ENCODE measurements at regions not wholly inside any gene's neighbourhood (a gene's known extent, or its start where the extent isn't known, plus 50 kb on each side); places are given as distances from the start of the nearest gene placed in this dataset.

DNA sequence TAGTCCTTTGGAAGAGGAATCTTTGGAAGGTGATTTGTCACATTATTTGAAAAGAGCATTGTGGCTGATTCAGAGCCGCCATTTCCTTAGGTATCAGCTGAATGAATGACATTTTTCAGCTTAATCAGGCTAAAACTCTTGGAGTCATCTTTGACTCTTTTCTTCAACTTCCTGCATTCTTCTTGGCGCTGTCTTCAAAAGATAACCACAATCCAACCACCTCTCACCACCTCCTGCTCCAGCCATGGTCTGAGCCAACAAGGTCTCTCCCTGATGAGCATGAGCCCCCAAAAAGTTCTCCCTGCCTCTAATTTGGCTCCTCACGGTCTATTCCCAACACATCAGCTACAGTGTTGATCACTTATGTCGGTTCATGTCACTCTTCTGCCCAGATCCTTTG, 297.6 kb upstream of the RUNX1 start:
- DNase-seq (ENCODE audit: low read depth, low spot score): no peak
- no peak overlapping the region for H3K27ac ChIP-seq

GRCh38 chr21:35345954-35346353, 296.9 kb upstream of the RUNX1 start:
- H3K27ac ChIP-seq: no peak overlapping the region
- DNase-seq (ENCODE audit: low read depth, low spot score): no peak

- DNase-seq (ENCODE audit: low read depth, low spot score): no peak
- no peak overlapping the region for H3K27ac ChIP-seq
These were observed 295.5 kb upstream of the RUNX1 start for GRCh38 chr21:35344582-35344981.

- H3K27ac ChIP-seq: no peak overlapping the region
- no peak for DNase-seq (ENCODE audit: low read depth, low spot score)
These were observed 294.1 kb upstream of the RUNX1 start for GRCh38 chr21:35343046-35343819.

DNA sequence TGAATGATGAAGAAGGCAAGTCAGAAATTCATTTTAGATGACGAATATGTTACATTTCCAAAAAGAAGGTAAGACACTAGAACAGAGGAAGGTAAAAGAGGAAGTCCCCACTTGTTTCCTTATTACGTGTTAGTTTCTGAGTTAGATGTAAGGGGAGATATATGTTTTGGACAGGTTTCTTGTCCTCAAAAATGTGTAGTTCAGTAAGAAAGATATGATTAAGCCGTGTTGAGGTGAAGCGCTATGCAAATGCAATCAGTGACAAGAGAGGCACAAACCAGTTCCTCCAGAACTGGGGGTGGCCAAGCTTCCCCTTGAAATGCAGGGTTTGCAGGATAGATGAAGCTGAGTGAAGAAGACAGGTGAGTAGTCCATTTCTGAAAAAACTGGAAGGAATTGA, 293.3 kb upstream of the RUNX1 start:
- DNase-seq (ENCODE audit: low read depth, low spot score): no peak
- H3K27ac ChIP-seq: no peak overlapping the region

DNA sequence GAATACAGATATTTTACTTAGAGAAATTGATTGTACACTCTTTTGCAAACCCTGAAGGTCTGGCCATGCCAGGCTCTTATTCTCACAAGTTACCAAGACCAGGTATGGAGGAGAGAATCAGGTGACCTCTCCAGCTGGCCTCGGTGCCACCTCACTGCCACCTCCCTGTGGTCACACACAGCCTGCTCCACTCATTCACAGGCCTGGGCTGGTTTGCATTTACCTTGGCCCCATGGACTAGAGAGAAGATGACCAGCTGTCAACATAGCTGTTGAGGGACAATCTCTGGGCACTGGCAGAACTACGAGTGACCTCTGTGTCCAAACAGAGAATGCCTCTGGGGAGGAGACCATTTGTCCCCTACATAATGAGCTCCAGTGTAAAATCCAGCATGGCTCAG, 291.2 kb upstream of the RUNX1 start:
- H3K27ac ChIP-seq: no peak overlapping the region
- DNase-seq (ENCODE audit: low read depth, low spot score): no peak

- no peak for DNase-seq (ENCODE audit: low read depth, low spot score)
- no peak overlapping the region for H3K27ac ChIP-seq
These were observed 290.0 kb upstream of the RUNX1 start for GRCh38 chr21:35338881-35339632.

DNA sequence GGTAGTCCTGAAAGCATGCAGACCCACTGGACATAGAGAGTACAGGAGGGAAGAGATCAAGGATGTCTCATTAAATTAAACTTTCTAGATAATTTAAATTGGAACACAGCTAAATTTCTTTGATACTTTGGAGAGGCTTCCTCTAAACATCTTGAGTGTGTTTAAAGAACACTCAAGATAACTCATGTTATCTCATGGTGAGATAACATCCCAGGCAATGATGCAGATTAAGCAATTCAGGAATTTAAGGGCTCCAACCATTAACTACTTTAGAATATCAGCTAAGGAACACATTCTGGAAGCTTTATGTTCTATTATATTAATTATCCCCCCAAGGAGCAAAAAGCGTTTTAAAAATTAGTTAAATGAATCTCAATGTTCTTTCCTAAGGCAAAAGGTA, 289.2 kb upstream of the RUNX1 start:
- H3K27ac ChIP-seq: no peak overlapping the region
- DNase-seq (ENCODE audit: low read depth, low spot score): no peak

DNA sequence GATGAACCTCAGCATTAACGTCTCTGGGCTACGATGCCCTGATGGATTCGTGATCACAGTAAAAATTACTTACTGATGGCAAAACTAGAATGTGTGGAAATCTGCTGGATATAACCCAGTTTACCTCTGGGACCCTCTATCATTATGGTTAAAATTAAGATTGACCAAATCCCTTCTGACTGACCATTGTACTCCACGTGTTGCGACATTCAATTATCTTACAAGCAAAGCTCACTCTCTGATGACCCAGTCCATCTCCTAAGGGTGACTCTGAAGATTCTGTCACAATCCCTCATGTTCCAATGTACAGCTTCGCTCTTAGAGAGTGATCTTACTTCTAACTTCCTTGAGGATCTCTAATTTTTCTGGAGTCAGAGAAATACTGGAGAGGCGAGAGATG, 288.5 kb upstream of the RUNX1 start:
- no peak for DNase-seq (ENCODE audit: low read depth, low spot score)
- no peak overlapping the region for H3K27ac ChIP-seq

DNA sequence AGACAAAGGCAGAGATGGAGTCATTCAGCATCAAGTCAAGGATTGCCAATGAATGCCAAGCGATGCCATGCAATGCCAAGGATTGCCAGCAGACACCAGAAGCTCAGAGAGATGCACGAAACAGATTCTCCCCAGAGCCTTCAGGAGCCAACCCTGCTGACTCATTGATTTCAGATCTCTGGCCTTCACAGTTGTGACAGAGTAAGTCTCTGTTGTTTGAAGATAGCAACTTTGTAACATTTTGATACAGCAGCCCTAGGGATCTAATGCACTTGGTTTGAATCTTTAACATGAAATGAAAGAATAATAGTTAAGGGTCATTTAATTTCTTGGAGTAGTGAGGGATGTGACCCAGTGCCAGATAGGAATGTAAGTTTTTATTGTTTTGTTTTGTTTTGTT, 287.4 kb upstream of the RUNX1 start:
- no peak for DNase-seq (ENCODE audit: low read depth, low spot score)

DNA sequence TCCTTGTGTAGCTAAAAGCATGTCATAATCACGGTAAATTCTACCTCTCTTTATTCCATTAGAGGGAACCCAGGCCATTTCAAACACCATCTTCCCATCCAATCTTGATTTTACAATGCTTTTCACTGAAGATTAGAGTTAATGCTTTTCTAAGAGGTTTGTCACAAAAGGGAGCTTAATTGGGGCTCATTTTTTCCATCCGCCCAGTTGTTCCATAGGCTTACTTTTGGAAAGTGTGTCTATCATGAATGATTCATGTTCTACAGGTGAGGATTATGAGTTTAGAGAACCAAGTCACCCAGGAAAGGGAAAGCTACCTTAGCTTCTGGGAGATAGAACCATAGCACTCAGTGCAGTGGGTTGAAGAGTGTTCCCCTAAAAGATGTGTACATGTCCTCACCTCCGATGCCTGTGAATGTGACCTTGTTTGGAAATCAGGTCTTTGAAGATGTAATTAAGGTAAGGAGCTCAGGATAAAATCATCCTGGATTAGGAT, 286.9 kb upstream of the RUNX1 start:
- no peak for DNase-seq (ENCODE audit: low read depth, low spot score)
- no peak overlapping the region for H3K27ac ChIP-seq

More for the DNA sequence above, 287.4 kb upstream of the RUNX1 start:
- no peak overlapping the region for H3K27ac ChIP-seq

DNA sequence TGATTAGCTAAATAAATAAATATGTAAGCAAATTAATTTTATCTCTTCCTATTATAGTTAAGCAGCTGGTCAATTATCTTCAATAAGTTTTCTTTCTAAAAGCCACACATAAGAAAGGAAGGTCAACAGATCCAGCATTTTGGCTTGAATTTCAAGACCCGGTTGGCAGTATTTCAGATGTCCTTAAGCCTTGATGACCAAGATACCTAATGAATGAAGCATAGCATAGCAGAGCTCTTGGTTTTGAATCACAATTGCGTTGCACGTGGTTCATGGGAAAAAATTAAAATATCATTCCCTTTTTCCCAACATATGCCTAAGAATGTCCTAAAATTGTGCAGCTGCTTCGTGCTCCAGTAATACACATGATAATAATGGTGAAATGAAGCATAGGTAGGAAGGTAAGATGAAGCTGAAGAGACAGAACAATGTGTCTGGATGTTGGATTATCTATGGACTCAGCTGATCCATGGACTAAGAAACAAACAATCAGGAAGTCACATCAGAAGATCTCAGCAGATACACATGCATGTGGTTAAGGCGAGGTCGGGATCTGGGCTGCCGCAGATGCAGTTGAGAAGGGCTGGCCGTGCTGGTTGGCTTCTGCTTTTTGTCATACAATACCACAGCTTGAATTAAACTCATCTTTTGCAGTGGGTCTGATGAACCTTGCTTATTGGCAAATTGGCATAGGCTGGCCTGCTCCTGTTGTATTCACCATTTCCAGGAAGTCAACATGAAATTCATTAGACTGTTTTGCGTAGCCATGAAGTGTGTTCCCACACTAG, 284.9 kb upstream of the RUNX1 start:
- no peak overlapping the region for H3K27ac ChIP-seq
- DNase-seq (ENCODE audit: low read depth, low spot score): no peak

DNA sequence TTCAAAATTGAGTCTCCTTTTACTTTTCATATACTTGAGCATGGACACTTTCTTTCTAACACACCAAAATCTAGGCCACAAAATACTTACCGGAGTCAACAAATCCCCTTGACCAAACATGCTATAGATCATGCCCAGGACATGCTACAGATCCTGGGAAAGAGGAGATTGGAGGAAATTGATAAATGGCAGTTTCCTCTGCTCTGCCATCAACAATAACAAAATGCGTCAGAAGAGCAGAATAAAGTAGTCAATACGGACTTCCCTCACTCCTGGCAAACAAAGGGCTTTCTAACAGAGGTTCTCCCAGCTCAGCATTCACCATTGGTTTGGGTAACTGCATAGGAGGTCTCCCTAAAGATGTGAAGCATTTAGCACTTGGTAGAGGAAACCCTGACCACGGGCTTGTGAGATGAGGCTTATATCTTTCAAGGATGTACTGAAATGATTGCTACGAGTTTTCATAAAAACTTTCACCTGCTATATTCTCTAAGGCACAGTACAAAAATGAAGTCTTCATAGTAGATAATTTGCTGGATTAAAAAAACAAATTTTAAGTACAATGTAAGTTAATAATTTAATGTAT, 283.8 kb upstream of the RUNX1 start:
- H3K27ac ChIP-seq: no peak overlapping the region
- DNase-seq (ENCODE audit: low read depth, low spot score): no peak

DNA sequence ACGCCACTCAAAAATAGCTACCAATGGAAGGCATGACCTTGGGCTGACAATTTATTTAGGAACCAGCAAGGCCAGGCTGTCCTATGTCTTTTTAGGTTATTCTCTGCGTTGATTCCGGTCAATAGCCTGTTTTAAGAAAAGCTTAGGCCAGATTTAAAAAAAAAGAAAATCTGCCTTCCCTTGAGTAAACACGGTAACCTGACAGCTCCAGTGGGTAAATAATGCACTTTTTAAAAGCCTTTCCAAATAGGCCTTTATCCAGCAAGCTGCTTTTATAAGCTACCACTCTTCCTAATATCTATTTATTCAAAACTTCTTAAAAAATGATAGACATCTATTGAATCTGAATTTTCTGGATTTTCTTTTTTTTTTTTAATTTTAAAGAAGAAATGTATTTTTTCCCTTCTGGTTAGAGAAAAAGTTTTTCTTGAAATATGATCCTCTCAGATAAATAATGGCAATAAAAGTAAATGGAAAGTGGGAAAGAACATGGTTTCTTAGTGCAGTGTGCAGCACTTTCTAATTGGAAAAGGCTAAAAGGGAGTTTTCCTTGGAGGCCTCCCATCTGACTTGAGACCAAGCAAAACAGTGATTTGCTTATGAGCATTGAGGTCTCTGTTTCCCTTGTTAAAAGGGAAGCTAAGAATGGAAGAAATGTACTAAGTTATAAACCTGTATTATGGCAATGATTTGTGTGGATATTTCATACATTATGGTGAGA, 281.0 kb upstream of the RUNX1 start:
- H3K27ac ChIP-seq: no peak overlapping the region
- DNase-seq (ENCODE audit: low read depth, low spot score): no peak

DNA sequence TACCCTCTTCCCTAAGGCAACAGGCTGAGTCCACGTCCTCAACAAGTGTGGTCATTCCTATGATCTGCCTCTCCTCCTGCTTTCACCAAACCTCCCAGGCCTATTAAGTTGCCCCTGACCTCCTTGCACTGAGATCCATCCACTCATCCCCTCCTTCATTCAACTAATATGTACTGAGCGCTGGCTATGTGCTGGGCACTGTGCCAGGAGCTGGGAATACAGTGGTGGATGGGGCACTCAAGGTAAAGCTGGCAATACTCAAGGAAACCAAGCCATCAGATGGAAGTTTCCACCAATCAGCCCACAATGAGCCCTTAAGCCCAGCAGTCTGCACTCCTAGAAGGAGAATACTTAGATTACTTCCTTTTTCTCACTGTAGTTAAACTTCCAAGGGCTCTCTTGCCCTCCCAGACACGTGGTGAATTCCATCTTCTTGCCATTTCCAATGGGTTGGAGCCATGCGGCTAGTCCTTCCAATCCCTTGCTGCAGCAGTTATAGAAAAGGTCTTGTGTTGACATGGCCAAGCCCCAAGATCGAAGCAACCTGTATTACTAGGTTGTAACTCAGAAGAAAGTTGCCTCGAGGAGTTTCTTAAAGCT, 279.9 kb upstream of the RUNX1 start:
- no peak for DNase-seq (ENCODE audit: low read depth, low spot score)
- no peak overlapping the region for H3K27ac ChIP-seq

- H3K27ac ChIP-seq: no peak overlapping the region
- DNase-seq (ENCODE audit: low read depth, low spot score): no peak
These were observed 277.6 kb upstream of the RUNX1 start for GRCh38 chr21:35326677-35327076.

DNA sequence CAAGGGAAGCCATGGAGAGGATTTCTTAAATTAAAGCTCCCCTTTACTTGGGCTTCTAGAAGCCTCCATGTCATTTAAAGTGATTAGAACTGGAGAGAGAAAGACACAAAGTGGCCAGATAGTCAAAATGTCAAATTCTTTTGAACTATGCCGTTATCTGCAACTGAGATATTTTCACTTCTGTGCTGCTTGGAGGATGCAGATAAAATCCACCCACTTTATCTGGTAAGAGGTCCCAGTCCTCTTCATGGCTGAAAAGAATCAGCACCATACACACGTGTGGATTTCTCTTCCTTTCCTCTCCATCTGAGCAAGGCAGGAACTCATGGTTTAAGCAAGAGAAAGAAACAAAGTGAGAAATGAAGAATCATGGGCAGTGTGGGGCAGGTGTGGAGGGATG, 276.9 kb upstream of the RUNX1 start:
- no peak for DNase-seq (ENCODE audit: low read depth, low spot score)
- no peak overlapping the region for H3K27ac ChIP-seq

DNA sequence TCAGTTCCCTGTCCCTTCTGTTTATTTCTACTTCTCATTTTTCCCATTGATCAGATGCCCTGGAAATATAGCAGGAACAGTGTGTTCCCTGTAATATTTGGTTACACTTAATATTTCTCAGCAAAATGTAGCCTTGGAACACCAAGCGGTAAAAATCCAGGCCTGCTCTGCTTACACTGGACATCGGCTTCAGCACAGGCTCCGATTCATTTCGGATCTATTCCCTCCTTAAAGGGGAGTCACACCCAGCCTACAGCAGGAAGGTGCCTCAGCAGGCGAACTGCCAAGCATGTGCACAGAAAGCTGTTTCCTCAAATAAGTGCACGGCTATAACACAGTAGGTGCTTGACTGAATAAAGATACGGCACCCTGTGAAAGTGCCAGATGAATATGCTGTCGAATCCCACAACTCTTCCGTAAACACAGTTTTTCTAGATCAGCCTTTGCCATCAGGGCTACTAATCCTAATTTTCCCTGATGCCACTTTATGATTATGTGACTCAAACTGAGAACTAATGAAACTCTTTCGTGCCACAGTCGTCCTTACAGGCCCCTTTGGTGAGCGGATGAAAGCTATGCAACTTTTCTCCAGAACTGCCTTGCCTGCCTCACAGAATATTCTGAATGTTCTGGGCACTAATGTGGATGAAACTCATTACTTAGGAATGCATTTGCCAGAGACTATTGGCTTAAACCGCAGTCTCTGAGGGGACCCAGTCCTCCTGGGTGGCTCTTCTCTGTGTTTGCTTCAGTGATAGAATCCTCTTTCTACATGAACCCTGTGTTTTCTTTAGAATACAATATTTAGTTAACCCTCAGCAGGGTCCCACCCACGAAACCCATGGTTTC, 275.5 kb upstream of the RUNX1 start:
- no peak for DNase-seq (ENCODE audit: low read depth, low spot score)
- no peak overlapping the region for H3K27ac ChIP-seq

GRCh38 chr21:35323947-35324346, 274.8 kb upstream of the RUNX1 start:
- no peak for DNase-seq (ENCODE audit: low read depth, low spot score)
- H3K27ac ChIP-seq: no peak overlapping the region

Data from epithelial cell of prostate (primary cell).